Smooth muscle cell (in vitro differentiated cells): ENCODE measurements at regions not wholly inside any gene's neighbourhood (a gene's known extent, or its start where the extent isn't known, plus 50 kb on each side); places are given as distances from the start of the nearest gene placed in this dataset.

Experiments
- DNase-seq: peaks from one replicate; lab custom pipeline; 2025; ENCODE audit not compliant: unreplicated experiment; lab: John Stamatoyannopoulos, UW
- H2AFZ ChIP-seq: fragments of 200-600 bp; sonication (generic); 2 replicates; pipeline ENCODE4 v1.6.0; 2016; ENCODE audit warnings: antibody characterized with exemption, low read depth, mild to moderate bottlenecking
- H3F3A ChIP-seq: fragments of 200-600 bp; sonication (generic); 2 replicates; pipeline ENCODE4 v1.6.0; 2017; ENCODE audit warnings: antibody characterized with exemption, low read depth
- H3K27ac ChIP-seq: fragments of 200-600 bp; sonication (generic); 2 replicates; pipeline ENCODE4 v1.5.1; 2016; ENCODE audit warnings: low read depth, mild to moderate bottlenecking
- H3K27me3 ChIP-seq: fragments of 200-600 bp; sonication (generic); 2 replicates; pipeline ENCODE4 v1.6.1; 2016; ENCODE audit warnings: low read depth, mild to moderate bottlenecking
- H3K36me3 ChIP-seq: fragments of 200-600 bp; sonication (generic); 2 replicates; pipeline ENCODE4 v1.5.1; 2016; ENCODE audit warnings: low read depth
- H3K4me1 ChIP-seq: fragments of 200-600 bp; sonication (generic); 2 replicates; pipeline ENCODE4 v1.5.1; 2016; ENCODE audit warnings: low read depth
- H3K4me2 ChIP-seq: fragments of 200-600 bp; sonication (generic); 2 replicates; pipeline ENCODE4 v1.6.0; 2016; ENCODE audit warnings: mild to moderate bottlenecking
- H3K4me3 ChIP-seq: fragments of 200-600 bp; sonication (generic); 2 replicates; pipeline ENCODE4 v1.5.1; 2016; ENCODE audit warnings: mild to moderate bottlenecking
- H3K79me2 ChIP-seq: fragments of 200-600 bp; sonication (generic); 2 replicates; pipeline ENCODE4 v1.6.0; 2016; ENCODE audit warnings: low read depth, mild to moderate bottlenecking
- H3K9ac ChIP-seq: fragments of 200-600 bp; sonication (generic); 2 replicates; pipeline ENCODE4 v1.6.0; 2016; ENCODE audit warnings: low read depth
- H3K9me3 ChIP-seq: fragments of 200-600 bp; sonication (generic); replicated peaks from 2 replicates; pipeline ENCODE4 v1.5.1; 2016; ENCODE audit warnings: low read depth
- H4K20me1 ChIP-seq: fragments of 200-600 bp; sonication (generic); 2 replicates; pipeline ENCODE4 v1.6.0; 2016; ENCODE audit warnings: low read depth
- CTCF ChIP-seq: fragments of 200-600 bp; sonication (generic); IDR thresholded peaks from 2 replicates; pipeline ENCODE4 v1.5.1; 2017; ENCODE audit warnings: borderline replicate concordance, mild to moderate bottlenecking, antibody characterized with exemption; ENCODE audit not compliant: insufficient read depth, poor library complexity, severe bottlenecking
- WGBS: methylation state at CpG from one replicate; pipeline ENCODE4 v1.1.7; 2016; ENCODE audit warnings: low lambda C conversion rate; 5-methylcytosine and 5-hydroxymethylcytosine counted together

- Histone ChIP-seq H3K4me3 (no peak overlapping the region), H3F3A (no peaks in the 10 kb centered on the region), H3K27ac (no peak overlapping the region), H3K36me3 (no peaks in the 10 kb centered on the region), H3K27me3 (no peaks in the 10 kb centered on the region), H3K4me2 (no peak overlapping the region), H3K4me1 (no peaks in the 10 kb centered on the region), H3K9ac (no peak overlapping the region), H4K20me1 (no peaks in the 10 kb centered on the region), H3K79me2 (no peaks in the 10 kb centered on the region), H3K9me3 (no peaks in the 10 kb centered on the region), H2AFZ (no peak overlapping the region)
- 25% methylated on average over 4 of the region's 4 CpGs for WGBS
- no peak for TF ChIP-seq CTCF
- DNase-seq: no peak
Observed at GRCh38 chr4:179095585-179096221, 1653.5 kb upstream of the AGA start.

GRCh38 chr4:179097741-179098140 is 1655.5 kb upstream of the AGA start:
- H3K4me2 ChIP-seq: no peak overlapping the region
- no peaks in the 10 kb centered on the region for H3K36me3 ChIP-seq
- H3K9me3 ChIP-seq: no peaks in the 10 kb centered on the region
- no peaks in the 10 kb centered on the region for H3F3A ChIP-seq
- no peak for TF ChIP-seq CTCF
- no peaks in the 10 kb centered on the region for H3K4me1 ChIP-seq
- no peak for DNase-seq
- no peak overlapping the region for H3K4me3 ChIP-seq
- H3K27ac ChIP-seq: no peak overlapping the region
- no peaks in the 10 kb centered on the region for H3K79me2 ChIP-seq
- H3K9ac ChIP-seq: no peak overlapping the region
- WGBS: 0% methylated on average over 1 of the region's 1 CpG
- H3K27me3 ChIP-seq: no peaks in the 10 kb centered on the region
- no peak overlapping the region for H2AFZ ChIP-seq
- H4K20me1 ChIP-seq: no peaks in the 10 kb centered on the region

- Histone ChIP-seq H3K4me2 (no peak overlapping the region), H3K4me1 (no peaks in the 10 kb centered on the region), H3K27ac (no peak overlapping the region), H4K20me1 (no peaks in the 10 kb centered on the region), H2AFZ (no peak overlapping the region), H3K36me3 (no peaks in the 10 kb centered on the region), H3K27me3 (no peaks in the 10 kb centered on the region), H3F3A (no peaks in the 10 kb centered on the region), H3K4me3 (no peak overlapping the region), H3K9ac (no peak overlapping the region), H3K9me3 (no peaks in the 10 kb centered on the region), H3K79me2 (no peaks in the 10 kb centered on the region)
- no peak for DNase-seq
- no peak for TF ChIP-seq CTCF
- 28% methylated on average over 2 of the region's 2 CpGs for WGBS
Observed at GRCh38 chr4:179110356-179110755, 1668.1 kb upstream of the AGA start.

- no peaks in the 10 kb centered on the region for H3K27me3 ChIP-seq
- H3K9me3 ChIP-seq: no peaks in the 10 kb centered on the region
- H4K20me1 ChIP-seq: no peaks in the 10 kb centered on the region
- DNase-seq: no peak
- H3K79me2 ChIP-seq: no peaks in the 10 kb centered on the region
- H3F3A ChIP-seq: no peaks in the 10 kb centered on the region
- H3K27ac ChIP-seq: no peak overlapping the region
- WGBS: 98% methylated on average over 2 of the region's 2 CpGs
- no peak overlapping the region for H2AFZ ChIP-seq
- no peak overlapping the region for H3K4me2 ChIP-seq
- no peak for TF ChIP-seq CTCF
- H3K9ac ChIP-seq: no peak overlapping the region
- no peaks in the 10 kb centered on the region for H3K36me3 ChIP-seq
- no peak overlapping the region for H3K4me3 ChIP-seq
- no peaks in the 10 kb centered on the region for H3K4me1 ChIP-seq
Observed at GRCh38 chr4:179110816-179111215, 1668.6 kb upstream of the AGA start.
